HG03196 (cell line): ENCODE measurements at regions not wholly inside any gene's neighbourhood (a gene's known extent, or its start where the extent isn't known, plus 50 kb on each side); places are given as distances from the start of the nearest gene placed in this dataset.

Experiments
- ATAC-seq: cut with Tn5 transposase; IDR thresholded peaks from one replicate; pipeline ENCODE4 v1.9.1; 2021; ENCODE audit not compliant: unreplicated experiment

- ATAC-seq = no peak
Measured at GRCh38 chr20:40738976-40739375, 49.9 kb upstream of the MAFB start.

GRCh38 chr20:40739841-40740240 is 50.8 kb upstream of the MAFB start:
- ATAC-seq = no peak

GRCh38 chr20:40741507-40742106 is 52.6 kb upstream of the MAFB start:
- ATAC-seq = no peak

GRCh38 chr20:40743141-40743775 is 54.2 kb upstream of the MAFB start:
- ATAC-seq = no peak

GRCh38 chr20:40744072-40744817 is 55.2 kb upstream of the MAFB start:
- no peak for ATAC-seq

GRCh38 chr20:40744818-40745175 is 55.8 kb upstream of the MAFB start:
- ATAC-seq = no peak

- no peak for ATAC-seq
Measured at GRCh38 chr20:40746251-40746650, 57.2 kb upstream of the MAFB start.

GRCh38 chr20:40748182-40748581 is 59.1 kb upstream of the MAFB start:
- ATAC-seq = no peak

GRCh38 chr20:40749985-40750506 is 61.0 kb upstream of the MAFB start:
- no peak for ATAC-seq

- ATAC-seq = no peak
Measured at GRCh38 chr20:40750541-40751035, 61.6 kb upstream of the MAFB start.

- no peak for ATAC-seq
Measured at GRCh38 chr20:40753472-40753871, 64.4 kb upstream of the MAFB start.

- ATAC-seq = no peak
Measured at GRCh38 chr20:40754339-40754943, 65.4 kb upstream of the MAFB start.

- ATAC-seq = no peak
Measured at GRCh38 chr20:40757087-40757486, 68.1 kb upstream of the MAFB start.

GRCh38 chr20:40758790-40759189 is 69.8 kb upstream of the MAFB start:
- ATAC-seq = no peak

GRCh38 chr20:40760399-40760798 is 71.4 kb upstream of the MAFB start:
- ATAC-seq = no peak

- ATAC-seq = no peak
Measured at GRCh38 chr20:40763646-40764295, 74.7 kb upstream of the MAFB start.

GRCh38 chr20:40765814-40766480 is 76.9 kb upstream of the MAFB start:
- ATAC-seq = no peak

GRCh38 chr20:40766790-40767614 is 78.0 kb upstream of the MAFB start:
- ATAC-seq = no peak

GRCh38 chr20:40767615-40767924 is 78.5 kb upstream of the MAFB start:
- ATAC-seq = no peak

GRCh38 chr20:40768105-40768504 is 79.1 kb upstream of the MAFB start:
- ATAC-seq = no peak
